HG02678 (cell line): ENCODE measurements at regions not wholly inside any gene's neighbourhood (a gene's known extent, or its start where the extent isn't known, plus 50 kb on each side); places are given as distances from the start of the nearest gene placed in this dataset.

Source experiments
- ATAC-seq: cut with Tn5 transposase; IDR thresholded peaks from one replicate; pipeline ENCODE4 v1.9.1; 2021; ENCODE audit warnings: mild to moderate bottlenecking, moderate library complexity; ENCODE audit not compliant: unreplicated experiment

- ATAC-seq: no peak
These were observed 184.4 kb upstream of the HAND2 start for GRCh38 chr4:173714456-173714855.

DNA sequence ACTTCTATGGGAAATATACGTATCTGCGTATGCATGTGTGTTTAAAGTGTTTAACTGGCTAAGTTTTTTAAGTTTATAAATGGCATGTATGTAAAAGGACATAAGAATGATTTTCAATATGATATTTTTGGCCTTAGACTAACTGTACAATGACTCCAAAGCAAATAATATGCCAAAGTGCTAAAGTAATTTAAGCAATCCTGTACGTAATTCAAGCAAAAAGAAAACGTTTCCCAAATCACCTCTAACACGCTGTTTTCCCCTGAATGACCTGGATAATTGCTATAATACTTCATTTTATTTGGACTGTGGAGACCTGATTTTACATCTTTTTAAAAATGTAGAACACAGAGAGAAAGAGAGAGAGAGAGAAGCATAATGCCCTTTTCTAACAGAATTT lies 183.0 kb upstream of the HAND2 start:
- no peak for ATAC-seq

DNA sequence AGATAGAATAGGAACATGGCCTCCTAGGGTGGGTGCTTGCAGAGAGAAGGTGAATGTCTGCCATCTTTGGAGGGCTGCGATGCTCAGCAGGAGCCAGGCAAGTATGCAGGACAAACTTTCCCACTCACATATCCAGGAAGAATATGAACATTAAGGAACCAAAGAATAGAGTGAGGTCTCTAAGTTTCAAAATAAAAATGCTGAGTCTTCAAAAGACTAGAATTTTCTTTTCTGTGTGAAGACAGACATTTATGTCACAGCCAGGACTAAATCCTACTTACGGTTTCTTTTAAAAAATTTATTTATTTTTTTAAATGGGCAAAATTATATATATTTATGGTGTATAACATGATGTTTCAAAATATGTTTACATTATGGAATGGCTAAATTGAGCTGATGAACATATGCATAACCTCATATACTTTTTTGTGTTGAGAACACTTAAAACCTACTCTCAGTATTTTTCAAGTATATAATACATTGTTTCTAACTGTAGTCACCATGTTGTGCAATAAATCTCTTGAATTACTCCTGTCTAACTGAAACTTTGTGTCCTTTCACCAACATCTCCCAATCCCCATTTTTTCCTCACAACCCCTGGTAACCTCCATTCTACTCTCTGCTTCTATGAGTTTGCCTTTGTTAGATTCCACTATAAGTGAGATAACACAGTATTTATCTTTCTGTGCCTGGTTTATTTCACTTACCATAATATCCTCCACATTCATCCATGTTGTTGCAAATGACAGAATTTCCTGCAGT lies 177.8 kb upstream of the HAND2 start:
- ATAC-seq: no peak

DNA sequence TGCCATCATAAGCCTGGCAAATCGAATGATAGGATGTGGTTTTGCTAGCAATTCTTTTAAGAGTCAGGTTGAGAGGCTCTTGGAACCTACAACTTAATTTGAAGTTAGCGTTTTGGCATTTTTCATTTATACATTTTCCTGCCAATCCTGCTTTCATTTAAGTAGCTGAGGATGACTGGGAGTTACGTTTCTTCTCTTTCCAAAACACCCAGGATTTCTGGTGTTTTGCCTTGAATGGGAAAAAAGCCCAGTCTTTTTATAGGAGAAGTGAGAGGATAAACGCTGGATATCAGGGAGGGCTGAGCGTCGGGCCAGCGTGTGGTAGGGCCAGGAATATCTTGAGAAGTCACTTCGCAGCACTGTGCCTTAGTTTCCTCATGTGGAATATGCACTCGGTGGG lies 174.2 kb upstream of the HAND2 start:
- no peak for ATAC-seq

- ATAC-seq: no peak
These were observed 173.0 kb upstream of the HAND2 start for GRCh38 chr4:173703021-173703420.

DNA sequence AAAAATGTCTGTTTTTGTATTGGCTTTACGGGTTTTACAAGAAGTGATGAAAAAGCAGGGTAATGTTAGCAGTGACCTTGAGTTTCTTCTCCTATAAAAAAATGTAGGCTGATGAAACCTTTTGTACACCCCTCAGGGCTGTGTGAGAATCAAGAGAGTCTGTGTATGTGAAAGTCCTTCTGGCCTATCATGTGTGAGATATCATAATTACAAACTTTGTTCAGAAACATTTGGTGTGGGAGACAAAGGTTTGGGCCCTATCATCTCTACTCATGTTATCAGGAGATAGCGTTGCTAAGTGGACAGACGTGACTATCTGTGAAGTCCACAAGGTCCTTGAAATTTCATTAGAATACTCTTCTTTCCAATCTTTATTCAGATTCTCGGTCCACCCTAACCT lies 170.6 kb upstream of the HAND2 start:
- ATAC-seq: no peak

DNA sequence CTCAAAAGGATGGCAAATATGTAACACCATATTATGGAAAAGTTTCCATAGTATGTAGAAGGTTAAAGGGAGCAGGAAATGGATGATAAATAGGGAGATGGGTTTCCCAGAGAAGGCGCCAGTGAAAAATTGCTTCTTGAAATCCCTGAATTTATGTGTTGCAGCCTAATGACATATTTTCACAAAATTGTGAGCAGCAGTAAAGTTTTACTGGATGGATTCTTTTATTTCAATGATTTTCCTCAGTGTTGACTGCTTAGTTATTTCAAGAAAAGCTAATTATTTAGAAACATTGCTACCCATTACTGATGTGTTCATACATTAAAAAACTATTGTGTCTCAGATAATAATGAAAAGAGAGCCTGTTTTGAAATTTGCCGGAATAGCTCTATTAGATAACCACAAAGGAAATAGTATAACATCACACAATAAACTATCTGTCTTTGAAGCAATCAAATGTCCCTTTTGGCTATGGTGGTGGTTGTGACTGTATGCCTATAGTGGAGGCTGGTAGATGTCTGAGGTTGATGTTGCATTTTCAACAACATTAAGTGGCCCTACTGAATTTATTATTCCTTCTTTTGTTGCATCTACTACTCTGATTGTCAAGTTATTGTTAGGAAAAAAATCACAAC lies 169.9 kb upstream of the HAND2 start:
- ATAC-seq: no peak

- ATAC-seq: no peak
These were observed 168.7 kb upstream of the HAND2 start for GRCh38 chr4:173698557-173699262.

GRCh38 chr4:173697840-173698239 lies 167.8 kb upstream of the HAND2 start:
- ATAC-seq: no peak

DNA sequence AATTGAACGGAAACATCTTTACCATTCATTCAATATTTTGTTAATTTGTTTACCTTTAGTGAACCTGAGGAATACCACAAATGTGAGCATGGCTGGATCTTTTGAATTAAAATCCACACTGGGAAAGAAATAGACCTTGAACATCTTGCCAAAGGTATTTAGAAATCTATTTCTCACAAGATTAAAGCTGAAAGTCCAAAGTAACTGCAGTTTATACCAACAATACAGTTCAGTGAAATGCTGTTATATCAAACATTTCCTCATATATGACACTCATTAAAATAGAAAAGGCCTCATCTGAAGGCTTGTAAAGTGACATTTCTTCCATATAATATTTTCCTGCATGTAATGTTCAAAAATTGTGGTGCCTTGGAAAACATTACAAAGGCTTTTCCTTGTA lies 166.5 kb upstream of the HAND2 start:
- no peak for ATAC-seq

- no peak for ATAC-seq
These were observed 166.0 kb upstream of the HAND2 start for GRCh38 chr4:173696011-173696410.

DNA sequence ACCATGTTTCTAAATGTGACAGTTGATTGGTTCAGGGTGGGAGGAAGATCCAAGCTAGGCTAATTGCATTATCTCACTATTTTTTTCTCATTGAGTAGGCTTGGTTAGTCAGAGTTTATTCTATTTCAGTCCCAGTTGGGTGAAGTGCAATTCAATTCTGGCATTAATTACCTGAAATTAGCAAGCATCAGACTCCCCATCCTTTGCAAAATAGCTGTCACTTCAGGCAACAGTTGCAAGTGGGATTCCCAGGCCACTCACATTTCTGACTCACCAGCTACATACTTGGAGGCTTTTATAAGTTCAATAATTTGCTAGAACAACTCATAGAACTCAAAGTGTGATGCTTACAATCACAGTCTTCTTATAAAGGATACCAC lies 155.8 kb upstream of the HAND2 start:
- no peak for ATAC-seq

DNA sequence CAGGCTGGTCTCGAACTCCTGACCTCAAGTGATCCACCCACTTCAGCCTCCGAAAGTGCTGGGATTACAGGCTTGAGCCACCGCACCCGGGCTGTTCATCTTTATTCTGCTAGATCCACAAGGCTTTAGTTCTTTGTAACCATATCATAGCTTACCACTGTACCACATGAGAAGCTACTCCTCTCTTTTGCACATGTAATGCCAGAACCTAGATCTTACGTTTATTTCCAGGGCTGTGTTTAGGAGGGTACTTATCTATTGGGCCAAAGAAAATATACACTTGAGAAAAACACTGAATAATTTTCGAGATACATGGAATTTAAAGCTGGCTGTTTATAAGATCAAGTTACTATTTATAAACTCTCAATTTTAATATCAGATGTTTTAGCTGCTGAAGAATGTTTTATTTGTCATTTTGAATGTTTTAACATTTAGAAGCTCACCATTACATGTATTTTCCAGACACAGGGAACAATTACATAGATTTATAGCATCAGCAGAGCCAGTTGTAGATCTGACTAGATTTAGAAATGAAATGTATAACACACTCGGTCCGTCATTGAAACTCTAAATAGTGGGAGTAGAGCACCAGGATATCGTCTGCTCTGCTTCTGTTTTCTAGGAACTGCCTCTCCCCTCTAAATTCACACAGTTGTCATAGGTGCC lies 155.3 kb upstream of the HAND2 start:
- no peak for ATAC-seq

GRCh38 chr4:173684223-173684622 lies 154.2 kb upstream of the HAND2 start:
- ATAC-seq: no peak

- no peak for ATAC-seq
These were observed 152.6 kb upstream of the HAND2 start for GRCh38 chr4:173682609-173683008.

- no peak for ATAC-seq
These were observed 150.2 kb upstream of the HAND2 start for GRCh38 chr4:173680278-173680677.

DNA sequence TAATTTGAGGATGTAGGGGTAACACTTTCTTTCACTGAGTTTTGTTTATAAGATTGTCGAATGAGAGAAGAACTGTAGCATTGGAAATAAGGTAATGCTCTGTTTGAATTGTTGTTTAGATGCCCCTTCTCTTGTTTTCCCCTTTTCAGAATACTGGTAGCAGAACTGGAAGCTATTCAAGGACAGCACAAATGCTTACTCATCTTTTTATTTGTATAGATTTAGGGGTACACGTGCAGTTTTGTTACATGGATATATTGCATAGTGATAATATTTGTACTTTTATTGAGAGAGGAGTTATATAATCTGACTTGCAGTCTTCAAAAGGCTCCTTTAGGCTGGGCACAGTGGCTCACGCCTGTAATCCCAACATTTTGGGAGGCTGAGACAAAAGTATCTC lies 145.4 kb upstream of the HAND2 start:
- no peak for ATAC-seq

- no peak for ATAC-seq
These were observed 139.6 kb upstream of the HAND2 start for GRCh38 chr4:173669460-173670179.

GRCh38 chr4:173661001-173661400 lies 131.0 kb upstream of the HAND2 start:
- ATAC-seq: no peak

GRCh38 chr4:173656898-173657297 lies 126.9 kb upstream of the HAND2 start:
- ATAC-seq: no peak
